ENCODE measurements at regions not wholly inside any gene's neighbourhood (a gene's known extent, or its start where the extent isn't known, plus 50 kb on each side); places are given as distances from the start of the nearest gene placed in this dataset.
A peak's percentile ranks its signal among the peaks of the same experiment; 100 is the strongest.
"Not testable (repeated sequence)": the region's sequence is repeated elsewhere in the genome, so short reads cannot be mapped to it uniquely, and the experiment has no call there.

DNA sequence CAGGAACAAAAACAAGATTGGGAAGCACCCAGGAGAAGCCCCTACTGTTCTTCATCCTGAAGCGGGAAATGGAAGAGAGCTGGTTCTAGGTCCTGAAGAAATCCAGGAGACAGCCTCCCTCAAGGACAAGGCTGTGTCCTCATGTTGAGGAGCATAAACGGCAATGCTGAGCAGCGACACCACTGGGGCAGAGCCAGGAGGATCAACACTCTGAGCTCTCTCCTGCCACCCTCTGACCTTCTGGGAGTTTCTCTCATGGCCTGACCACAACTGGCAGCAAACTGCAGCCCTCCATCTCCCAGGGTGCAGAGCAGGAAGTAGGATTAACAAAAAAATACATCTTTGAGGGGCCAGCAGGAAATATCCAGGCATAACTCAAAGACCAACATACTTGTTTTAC lies 1292.2 kb upstream of the TMEM132C start:
- peak; percentile 7 for DNase-seq (ENCODE audit: low spot score)

DNA sequence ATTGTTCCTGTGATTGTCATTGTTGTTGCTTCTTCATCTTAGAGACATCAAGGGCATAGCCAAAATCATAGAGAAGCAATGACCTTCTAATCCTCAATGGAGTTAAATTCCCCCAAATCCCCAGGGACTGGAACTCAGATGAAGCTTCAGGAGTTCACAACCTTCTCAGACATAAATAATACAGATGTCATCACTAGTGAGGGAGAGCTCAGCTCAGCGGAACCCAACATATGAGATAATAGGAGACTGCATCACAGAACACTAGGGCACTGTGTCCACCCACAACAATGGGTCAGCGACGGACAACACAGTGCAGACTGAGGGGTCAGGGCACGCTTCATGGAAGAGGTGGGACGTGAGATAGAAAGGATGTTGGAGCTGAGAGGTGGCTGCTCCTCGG lies 1290.4 kb upstream of the TMEM132C start:
- DNase-seq (ENCODE audit: low spot score), result no peak

DNA sequence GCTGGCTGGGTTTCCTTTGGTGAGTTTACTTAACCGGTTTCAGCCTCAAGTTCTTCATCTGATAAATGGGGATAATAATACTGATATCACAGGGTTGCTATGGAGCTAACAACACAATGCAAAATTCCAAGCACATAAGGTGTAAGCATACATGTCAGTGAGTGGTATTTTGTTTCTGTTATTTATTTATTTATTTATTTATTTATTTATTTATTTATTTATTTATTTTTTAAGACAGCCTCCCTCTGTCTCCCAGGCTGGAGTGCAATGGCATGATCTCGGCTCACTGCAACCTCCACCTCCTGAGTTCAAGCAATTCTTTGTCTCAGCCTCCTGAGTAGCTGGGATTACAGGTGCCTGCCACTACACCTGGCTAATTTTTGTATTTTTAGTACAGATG lies 1287.4 kb upstream of the TMEM132C start:
- not testable (repeated sequence) for DNase-seq (ENCODE audit: low spot score)

DNA sequence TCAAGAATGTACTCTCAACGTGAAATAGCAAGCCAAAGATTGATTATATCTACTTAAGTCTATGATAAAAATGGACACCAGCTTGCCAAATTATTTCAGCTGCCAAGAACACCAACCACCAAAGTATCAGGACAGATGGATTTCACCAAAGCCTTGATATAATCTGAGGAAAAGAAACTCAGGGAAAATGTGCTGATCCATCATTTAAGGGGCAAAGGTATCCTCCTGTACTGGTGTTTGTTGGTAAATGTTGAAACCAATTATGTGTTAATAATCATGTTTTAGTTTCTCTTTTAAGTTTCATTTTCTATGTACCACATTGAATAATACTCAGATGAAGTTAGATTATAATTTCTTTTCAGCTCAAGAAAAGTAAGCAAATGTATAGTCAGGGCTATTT lies 1284.3 kb upstream of the TMEM132C start:
- no peak for DNase-seq (ENCODE audit: low spot score)

DNA sequence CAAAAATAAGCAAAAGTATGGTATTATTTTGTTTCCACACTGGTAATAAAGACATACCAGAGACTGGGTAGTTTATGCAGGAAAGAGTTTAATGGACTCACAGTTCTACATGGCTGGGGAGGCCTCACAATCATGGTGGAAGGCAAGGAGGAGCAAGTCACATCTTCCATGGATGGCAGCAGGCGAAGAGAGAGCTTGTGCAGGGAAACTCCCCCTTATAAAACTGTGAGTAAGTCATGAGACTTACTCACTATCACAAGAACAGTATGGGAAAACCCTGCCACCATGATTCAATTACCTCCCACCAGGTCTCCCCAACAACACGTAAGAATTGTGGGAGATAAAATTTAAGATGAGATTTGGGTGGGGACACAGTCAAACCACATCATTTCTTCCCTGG lies 1283.2 kb upstream of the TMEM132C start:
- not testable (repeated sequence) for DNase-seq (ENCODE audit: low spot score)

DNA sequence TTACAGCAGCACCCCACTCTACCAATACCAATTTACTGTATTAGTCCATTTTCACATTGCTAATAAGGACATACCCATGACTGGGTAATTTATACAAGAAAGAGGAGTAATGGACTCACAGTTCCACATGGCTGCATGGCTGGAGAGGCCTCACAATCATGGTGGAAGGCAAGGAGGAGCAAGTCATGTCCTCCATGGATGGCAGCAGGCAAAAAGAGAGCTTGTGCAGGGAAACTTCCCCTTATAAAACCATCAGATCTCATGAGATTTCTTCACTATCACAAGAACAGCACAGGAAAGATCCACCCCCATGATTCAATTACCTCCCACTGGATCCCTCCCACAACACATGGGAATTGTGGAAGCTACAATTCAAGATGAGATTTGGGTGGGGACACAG lies 1281.3 kb upstream of the TMEM132C start:
- not testable (repeated sequence) for DNase-seq (ENCODE audit: low spot score)

DNA sequence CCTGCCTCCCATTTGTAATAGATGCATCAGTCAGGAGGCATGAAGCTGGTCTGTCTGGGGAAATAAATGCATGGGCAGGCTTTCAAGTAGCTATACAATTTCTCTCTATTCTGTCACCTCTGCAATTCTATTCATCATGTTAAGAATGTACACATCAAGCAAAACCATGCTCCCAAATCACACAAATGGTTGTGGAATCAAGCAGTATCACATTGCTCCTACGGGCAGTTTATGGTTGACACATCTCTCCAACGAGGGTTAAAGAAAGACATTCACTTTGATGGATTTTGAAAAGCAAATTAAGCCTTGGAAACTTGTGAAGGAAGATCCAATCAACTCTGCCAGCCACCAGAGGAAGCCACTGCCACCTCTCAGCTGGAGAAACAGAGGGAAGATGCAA lies 1277.4 kb upstream of the TMEM132C start:
- no peak for DNase-seq (ENCODE audit: low spot score)

DNA sequence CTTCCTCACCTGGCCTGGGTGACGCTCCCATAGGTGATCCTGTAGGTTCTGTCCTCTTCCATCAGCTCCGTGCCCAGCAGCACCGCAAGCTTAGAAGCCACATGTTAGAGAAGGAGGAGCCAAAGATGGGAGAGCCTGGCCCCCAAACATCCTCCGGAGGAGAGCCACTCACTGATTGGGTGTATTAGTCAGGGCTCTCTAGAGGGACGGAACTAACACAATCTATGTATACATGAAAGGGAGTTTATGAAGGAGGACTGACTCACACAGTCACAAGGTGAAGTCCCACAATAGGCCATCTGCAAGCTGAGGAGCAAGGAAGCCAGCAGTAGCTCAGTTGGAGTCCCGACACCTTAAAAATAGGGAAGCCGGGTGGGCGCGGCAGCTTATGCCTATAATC lies 1273.1 kb upstream of the TMEM132C start:
- DNase-seq (ENCODE audit: low spot score), result no peak

DNA sequence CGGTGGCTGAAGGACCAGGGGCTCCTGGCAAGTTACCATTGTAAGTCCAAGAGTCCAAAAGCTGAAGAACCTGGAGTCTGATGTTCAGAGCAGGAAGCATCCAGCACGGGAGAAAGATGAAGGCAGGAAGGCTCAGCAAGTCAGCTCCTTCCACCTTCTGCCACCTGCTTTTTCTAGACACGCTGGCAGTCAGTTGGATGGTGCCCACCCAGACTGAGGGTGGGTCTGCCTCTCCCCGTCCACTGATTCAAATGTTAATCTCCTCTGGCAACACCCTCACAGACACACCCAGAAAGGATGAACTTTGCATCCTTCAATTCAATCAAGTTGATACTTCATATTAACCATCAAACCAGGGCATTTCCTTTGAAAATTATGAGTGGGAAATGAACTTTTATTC lies 1272.4 kb upstream of the TMEM132C start:
- no peak for DNase-seq (ENCODE audit: low spot score)

DNA sequence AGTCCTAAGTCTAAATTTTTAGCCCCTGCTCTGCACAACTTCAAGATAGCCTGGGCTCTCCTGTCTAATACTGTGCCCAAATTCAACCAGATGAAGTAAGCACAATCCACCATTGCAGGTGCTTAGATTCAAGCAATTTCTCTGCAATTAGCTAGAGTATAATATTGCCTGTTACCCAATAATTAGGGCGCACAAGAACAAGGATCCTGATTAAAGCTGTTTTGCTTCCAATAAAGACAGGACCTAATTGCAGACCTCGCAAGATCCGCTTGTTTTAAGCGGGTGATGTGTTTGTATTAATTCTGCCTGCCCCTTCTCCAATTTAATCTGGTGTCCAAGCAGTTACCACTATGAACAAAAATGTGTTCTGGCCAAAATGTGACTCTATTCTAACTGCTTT lies 1268.9 kb upstream of the TMEM132C start:
- no peak for DNase-seq (ENCODE audit: low spot score)

DNA sequence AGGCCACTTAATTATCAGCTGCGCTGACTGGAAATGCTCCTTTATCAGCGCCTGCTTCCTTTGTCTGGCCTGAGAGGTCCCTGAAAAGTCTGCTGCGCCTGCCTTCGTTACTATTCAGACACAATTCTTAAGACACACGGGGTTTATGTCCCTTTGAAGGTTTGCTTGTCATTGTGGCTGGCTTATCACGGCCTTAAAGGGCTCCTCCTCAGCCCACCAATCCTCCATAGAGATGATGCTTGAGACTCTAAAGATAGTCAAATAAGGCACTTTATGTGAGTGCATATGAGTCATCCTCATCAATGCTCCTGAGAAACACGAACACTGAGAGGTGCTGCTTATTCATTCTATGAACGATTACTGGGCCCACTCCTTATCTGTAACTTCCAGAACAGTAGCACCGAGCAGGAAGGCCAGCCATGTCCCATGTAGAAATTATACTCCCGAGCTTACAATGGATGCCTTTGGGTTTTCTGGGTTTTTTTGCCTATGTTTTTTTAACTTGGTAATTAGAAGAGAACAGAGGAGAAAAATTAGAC lies 1268.2 kb upstream of the TMEM132C start:
- DNase-seq (ENCODE audit: low spot score), result no peak

DNA sequence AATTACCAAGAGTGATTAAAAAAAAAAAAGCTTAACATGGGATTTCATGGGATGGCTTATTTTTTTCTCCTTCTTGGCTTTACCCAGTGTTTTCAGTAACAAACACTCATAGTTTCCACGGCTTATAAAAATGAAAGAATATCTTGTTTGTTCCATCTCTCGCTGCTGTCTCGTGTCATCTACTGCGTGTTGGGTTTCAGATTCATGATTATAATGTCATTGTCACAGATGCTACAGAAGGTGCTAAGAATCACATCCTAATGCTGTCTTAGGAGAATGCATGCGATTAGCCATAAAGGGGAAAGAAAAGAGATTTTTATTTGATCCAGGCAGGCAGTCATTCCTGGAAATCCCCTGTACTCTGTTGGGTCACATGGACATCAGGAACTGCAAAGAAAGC lies 1267.6 kb upstream of the TMEM132C start:
- DNase-seq (ENCODE audit: low spot score), result no peak

DNA sequence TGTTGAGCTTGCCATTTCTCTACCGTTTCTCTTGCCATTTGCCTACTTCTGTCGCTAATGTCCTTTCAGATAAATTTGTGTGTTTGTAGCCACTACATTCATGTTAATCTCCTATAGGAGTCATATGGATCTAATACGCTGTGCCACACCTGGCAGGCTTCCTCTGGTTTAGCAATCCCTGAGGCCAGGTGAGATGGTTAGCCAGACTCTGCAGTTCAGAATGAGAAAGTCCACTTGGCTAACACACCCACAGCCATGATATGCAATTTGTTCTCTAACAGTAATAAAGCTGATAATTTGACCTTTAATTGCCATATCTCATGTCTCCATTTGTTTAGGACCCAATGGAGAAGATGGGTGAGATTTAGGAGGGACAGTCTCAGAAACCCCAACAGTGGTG lies 1261.6 kb upstream of the TMEM132C start:
- DNase-seq (ENCODE audit: low spot score), result no peak

DNA sequence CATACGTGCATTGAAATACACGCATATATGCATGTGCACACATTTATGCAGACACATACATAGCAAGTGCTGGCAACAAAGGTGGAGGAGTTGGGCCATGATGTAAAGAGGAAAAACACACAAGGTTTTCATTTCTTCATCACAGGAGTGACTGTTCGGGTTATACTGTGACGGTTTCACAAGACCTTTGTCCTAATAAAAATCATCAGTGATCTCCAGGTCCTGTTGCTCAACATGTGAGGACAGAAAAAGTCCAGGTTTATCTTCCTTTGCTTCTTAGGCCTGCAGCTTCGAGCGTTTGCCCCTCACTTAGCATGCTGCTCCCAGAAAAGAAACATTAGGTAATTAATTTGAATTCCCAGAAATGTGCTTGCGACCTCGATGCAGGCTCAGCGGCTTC lies 1260.0 kb upstream of the TMEM132C start:
- DNase-seq (ENCODE audit: low spot score), result no peak

DNA sequence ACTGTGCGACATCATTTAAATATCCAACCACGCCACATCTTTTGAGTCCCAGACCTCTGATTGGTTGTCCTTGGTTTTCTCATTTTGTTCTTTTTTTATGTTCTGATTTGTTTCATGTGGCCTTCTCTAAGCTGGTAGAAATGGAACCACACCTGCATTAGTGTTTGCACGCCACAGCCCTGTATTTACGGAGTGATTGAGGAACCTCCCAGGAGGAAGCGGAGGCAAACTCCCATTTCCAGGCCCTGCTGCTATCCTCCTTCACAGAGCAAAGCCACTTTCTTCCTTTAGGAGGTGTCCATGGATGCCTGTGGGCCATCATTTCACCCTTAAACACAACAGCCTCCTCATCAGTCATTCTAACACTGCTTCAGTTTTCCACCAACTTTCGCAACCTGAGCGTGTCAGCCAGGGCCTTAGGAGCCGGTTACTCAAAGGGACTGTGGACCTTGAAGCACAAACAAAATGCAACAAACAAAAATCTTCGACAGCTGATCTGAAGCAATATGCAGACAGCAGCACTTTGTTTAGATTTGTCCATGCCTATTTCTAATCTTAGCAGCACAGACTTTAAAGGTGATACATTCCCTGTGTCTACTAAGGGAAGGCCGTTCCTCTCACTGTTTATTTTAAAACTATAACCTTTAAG lies 1258.1 kb upstream of the TMEM132C start:
- no peak for DNase-seq (ENCODE audit: low spot score)

DNA sequence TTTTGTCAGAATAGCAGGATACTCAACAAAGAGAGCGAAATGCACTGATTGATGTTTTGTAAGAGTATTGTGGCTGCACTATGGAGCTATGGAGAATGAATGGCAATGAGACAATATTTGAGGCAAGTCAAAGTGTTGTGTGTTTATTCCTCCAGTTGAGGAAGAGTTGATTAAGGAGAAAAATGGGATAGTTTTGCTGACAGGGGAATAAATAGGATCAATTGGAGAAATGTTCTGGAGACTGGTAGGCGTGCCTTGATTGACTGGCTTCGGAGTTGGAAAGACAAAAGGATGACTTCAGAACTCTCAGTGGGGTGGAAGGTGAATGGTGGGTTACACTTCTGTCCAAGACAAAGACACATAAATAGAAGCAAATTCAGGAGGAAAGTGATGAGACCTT lies 1254.9 kb upstream of the TMEM132C start:
- no peak for DNase-seq (ENCODE audit: low spot score)

DNA sequence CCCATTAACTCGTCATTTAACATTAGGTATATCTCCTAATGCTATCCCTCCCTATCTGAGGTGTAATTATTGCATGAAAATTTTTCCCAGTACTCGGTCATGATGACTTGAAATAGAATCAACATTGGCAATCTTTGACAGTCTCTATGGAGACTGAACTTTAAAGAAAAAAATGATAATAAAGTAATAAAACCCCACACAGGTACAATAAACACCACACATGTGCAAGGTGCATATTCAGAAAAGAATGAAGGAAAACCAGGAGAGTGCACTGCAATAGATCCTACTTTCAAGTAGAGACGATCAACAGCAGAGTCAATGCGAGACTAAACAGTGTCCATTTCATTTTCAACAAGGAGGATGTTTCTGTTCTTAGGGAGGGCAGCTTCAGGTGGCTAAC lies 1253.8 kb upstream of the TMEM132C start:
- no peak for DNase-seq (ENCODE audit: low spot score)

DNA sequence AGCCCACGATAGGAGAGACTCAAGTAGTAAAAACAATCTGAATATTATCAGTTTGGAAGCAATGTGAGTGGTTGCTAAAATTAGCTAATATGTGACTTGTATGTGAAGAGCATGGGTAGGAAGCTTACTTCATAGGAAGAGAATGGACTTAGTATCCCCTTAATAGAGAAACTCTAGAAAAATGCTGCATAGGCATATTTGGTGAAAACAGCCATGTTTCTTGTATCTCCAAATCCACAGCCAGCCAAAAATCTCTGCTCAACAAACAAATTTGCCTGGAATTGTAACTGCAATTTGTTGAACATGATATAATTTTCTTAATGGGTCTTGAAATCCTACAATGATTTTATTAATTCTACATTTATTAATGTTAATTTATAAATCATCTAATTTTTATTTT lies 1252.9 kb upstream of the TMEM132C start:
- no peak for DNase-seq (ENCODE audit: low spot score)

DNA sequence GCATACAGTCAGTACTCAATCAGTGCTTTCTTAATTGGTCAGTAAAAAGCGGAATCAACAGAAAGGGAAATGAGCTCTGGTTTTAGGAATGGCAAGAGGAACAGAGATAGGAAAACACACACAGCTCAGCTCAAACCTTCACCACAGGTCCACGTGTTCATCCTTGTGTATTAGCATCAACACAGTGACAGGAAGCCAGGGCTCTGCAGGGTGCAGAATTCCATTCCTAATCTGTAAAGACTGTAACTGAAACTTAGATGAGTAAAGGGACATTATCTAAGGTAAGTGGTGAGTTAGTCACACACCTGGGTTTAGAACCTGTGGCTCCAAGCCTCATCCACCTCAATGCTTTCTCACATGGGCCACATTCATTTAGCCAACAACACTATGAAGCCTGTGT lies 1242.2 kb upstream of the TMEM132C start:
- DNase-seq (ENCODE audit: low spot score), result no peak

DNA sequence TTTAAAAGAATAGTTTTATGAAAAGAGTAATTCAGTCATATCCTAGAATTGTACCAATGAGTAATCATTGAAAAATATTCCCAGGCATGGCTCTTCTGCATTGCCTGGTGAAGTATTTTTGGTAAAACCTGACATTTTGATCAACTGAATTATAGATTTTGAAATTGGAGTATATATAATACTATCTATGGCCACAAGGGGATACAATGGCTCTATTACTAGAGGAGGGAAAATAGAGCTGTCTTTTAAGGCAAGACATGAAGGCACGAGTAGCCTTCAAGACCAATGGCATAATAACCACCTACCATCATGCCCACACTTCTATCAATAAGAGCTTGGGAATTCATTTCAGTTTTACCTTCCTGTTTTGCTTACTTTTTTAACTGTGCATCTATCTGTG lies 1241.4 kb upstream of the TMEM132C start:
- DNase-seq (ENCODE audit: low spot score), result no peak

DNA sequence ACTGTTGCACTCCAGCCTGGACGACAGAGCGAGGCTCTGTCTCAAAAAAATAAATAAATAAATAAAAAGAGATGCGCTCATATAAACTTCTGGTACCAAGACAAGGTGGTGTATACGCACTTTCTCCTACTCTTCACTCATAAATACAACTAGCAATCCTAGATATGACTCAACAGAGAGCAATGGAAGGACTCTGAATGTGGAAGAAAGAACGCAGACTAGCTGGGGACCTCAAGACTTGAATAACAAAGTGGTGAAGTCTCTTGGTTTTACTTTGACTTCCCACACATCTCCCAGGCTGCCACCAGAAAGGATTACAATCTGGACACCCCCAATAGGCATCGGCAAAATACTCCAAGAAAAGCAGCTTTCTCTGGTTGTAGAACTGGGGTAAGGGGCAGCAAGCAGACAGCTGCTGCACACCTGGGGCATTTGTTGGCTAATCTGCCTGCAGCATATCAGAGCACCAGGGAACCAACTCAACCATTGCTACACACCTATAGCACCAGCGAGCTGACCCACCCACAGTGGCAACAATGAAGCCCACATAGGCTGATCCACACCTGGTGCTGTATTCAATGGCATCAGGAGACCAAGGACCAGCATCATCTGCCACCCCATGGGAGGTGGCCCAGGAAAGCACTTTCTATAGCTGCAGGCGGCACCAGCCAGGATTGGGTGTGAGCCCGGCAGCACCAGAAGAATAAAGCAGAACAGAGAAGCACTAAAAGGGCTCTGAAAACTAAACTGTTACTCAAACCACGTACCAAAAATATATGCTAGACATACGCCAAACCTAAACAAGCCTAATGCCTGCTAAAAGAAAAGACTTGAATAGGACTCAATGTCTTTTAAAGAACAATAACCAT lies 1231.7 kb upstream of the TMEM132C start:
- no peak for DNase-seq (ENCODE audit: low spot score)

DNA sequence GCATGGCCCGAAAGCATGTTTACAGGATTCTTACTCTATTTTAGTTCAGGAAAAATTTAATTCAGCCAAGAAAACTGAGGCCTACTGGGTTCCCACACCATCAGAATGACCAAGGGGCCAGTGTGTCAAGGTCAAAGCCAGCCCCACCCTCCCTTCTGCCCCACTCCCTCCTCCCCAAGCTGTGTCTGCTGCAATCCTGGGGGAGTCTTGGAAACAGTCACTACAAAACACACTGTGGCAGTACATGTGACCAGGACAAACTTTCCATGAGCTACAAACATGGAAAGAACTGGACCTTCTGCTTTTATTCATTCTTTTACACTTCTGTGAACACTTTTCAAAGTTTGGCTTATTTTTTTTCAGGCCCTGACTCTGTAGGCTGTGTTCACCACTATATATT lies 1228.8 kb upstream of the TMEM132C start:
- DNase-seq (ENCODE audit: low spot score), result no peak

DNA sequence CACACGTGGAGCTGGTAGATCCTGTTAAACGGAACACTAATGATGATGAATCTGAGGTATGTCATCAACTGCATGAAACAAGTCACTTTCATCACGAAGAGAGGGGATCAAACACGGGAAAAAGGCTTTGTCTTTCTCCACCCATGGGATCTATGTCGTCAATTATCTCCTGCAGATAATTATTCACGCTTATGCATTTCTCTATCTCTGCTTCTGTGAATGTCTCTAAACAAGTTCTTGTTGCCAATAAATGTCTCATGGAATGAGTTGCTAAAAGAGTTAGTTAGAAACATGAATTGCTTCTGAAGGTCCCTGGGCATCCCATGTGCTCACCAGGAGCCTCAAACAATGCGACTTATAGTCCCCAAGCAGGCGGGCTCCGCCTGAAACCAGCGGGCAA lies 1228.2 kb upstream of the TMEM132C start:
- no peak for DNase-seq (ENCODE audit: low spot score)

Data from pons (tissue), 1 donor.